Activated naive CD4-positive, alpha-beta T cell treated with anti-CD3 and anti-CD28 coated beads for 36 hours (primary cell): ENCODE measurements at regions not wholly inside any gene's neighbourhood (a gene's known extent, or its start where the extent isn't known, plus 50 kb on each side); places are given as distances from the start of the nearest gene placed in this dataset.

ENCODE experiments used
- CTCF ChIA-PET: fragments of 350-600 bp; sonication (Branson Sonifier 250); formaldehyde crosslinking; loops from one replicate; lab custom pipeline; 2021; ENCODE audit warnings: antibody characterized with exemption; lab: Charles Lee
- DNase-seq: peaks from one replicate; pipeline ENCODE4 v3.0.0-alpha.2; 2020
- H3K27ac Mint-ChIP-seq: one replicate; pipeline ENCODE4 v1.8.0; 2021; ENCODE audit warnings: mild to moderate bottlenecking, mixed read lengths
- H3K27me3 Mint-ChIP-seq: one replicate; pipeline ENCODE4 v1.8.0; 2021; ENCODE audit warnings: low read depth, mixed read lengths
- H3K36me3 Mint-ChIP-seq: one replicate; pipeline ENCODE4 v1.8.0; 2021; ENCODE audit warnings: low read depth, mixed read lengths
- H3K4me1 Mint-ChIP-seq: one replicate; pipeline ENCODE4 v1.8.0; 2021; ENCODE audit warnings: low read depth, mixed read lengths
- H3K4me3 Mint-ChIP-seq: one replicate; pipeline ENCODE4 v1.8.0; 2021; ENCODE audit warnings: mild to moderate bottlenecking, moderate library complexity, mixed read lengths
- H3K9me3 Mint-ChIP-seq: one replicate; pipeline ENCODE4 v1.8.0; 2021; ENCODE audit warnings: mixed read lengths
- intact Hi-C: fragments of 100-400 bp; cut with micrococcal nuclease; formaldehyde crosslinking; loops from one replicate; pipeline ENCODE4 v1.15.1; 2023

- no peaks in the 10 kb centered on the region for H3K4me1 Mint-ChIP-seq
- H3K36me3 Mint-ChIP-seq = no peaks in the 10 kb centered on the region
- CTCF ChIA-PET = no interaction called here
- H3K27me3 Mint-ChIP-seq = no peaks in the 10 kb centered on the region
- DNase-seq = no peak
- H3K27ac Mint-ChIP-seq = no peak overlapping the region
- H3K4me3 Mint-ChIP-seq = no peak overlapping the region
- peaks cover 17% of the 10 kb centered on the region for H3K9me3 Mint-ChIP-seq
- intact Hi-C loops = no loop called here
Observed at GRCh38 chr14:86815341-86815740, 1177.6 kb downstream of the GALC start.

- CTCF ChIA-PET = no interaction called here
- Mint-ChIP-seq H3K27me3 (no peaks in the 10 kb centered on the region), H3K4me1 (no peaks in the 10 kb centered on the region), H3K9me3 (peaks cover 3% of the 10 kb centered on the region), H3K4me3 (no peak overlapping the region), H3K27ac (no peak overlapping the region), H3K36me3 (no peaks in the 10 kb centered on the region)
- DNase-seq = no peak
- intact Hi-C loops = no loop called here
Observed at GRCh38 chr14:86802726-86803125, 1190.3 kb downstream of the GALC start.

- no peaks in the 10 kb centered on the region for H3K36me3 Mint-ChIP-seq
- no peaks in the 10 kb centered on the region for H3K4me1 Mint-ChIP-seq
- intact Hi-C loops = no loop called here
- H3K27me3 Mint-ChIP-seq = no peaks in the 10 kb centered on the region
- no peaks in the 10 kb centered on the region for H3K9me3 Mint-ChIP-seq
- CTCF ChIA-PET = no interaction called here
- no peak overlapping the region for H3K27ac Mint-ChIP-seq
- H3K4me3 Mint-ChIP-seq = no peak overlapping the region
- no peak for DNase-seq
Observed at GRCh38 chr14:86799244-86799647, 1193.7 kb downstream of the GALC start.

- CTCF ChIA-PET = no interaction called here
- DNase-seq = no peak
- Mint-ChIP-seq H3K27ac (no peak overlapping the region), H3K9me3 (no peaks in the 10 kb centered on the region), H3K36me3 (no peaks in the 10 kb centered on the region), H3K4me3 (no peak overlapping the region), H3K27me3 (no peaks in the 10 kb centered on the region), H3K4me1 (no peaks in the 10 kb centered on the region)
- intact Hi-C loops = no loop called here
Observed at GRCh38 chr14:86798330-86798729, 1194.7 kb downstream of the GALC start.

- intact Hi-C loops = no loop called here
Observed at GRCh38 chr14:86797075-86797351, 1196.0 kb downstream of the GALC start.

GRCh38 chr14:86796221-86797074 lies 1196.5 kb downstream of the GALC start:
- DNase-seq = no peak
- Mint-ChIP-seq H3K4me1 (no peaks in the 10 kb centered on the region), H3K27me3 (no peaks in the 10 kb centered on the region), H3K27ac (no peak overlapping the region), H3K36me3 (no peaks in the 10 kb centered on the region), H3K4me3 (no peak overlapping the region), H3K9me3 (no peaks in the 10 kb centered on the region)
- intact Hi-C loops = no loop called here
- CTCF ChIA-PET = no interaction called here

More at GRCh38 chr14:86797075-86797351, 1196.0 kb downstream of the GALC start:
- H3K4me1 Mint-ChIP-seq = no peaks in the 10 kb centered on the region
- CTCF ChIA-PET = no interaction called here
- no peak for DNase-seq
- no peaks in the 10 kb centered on the region for H3K9me3 Mint-ChIP-seq
- no peak overlapping the region for H3K27ac Mint-ChIP-seq
- no peak overlapping the region for H3K4me3 Mint-ChIP-seq
- no peaks in the 10 kb centered on the region for H3K27me3 Mint-ChIP-seq
- H3K36me3 Mint-ChIP-seq = no peaks in the 10 kb centered on the region

- intact Hi-C loops = no loop called here
- Mint-ChIP-seq H3K27me3 (no peaks in the 10 kb centered on the region), H3K4me3 (no peak overlapping the region), H3K36me3 (no peaks in the 10 kb centered on the region), H3K4me1 (no peaks in the 10 kb centered on the region), H3K9me3 (peaks cover 5% of the 10 kb centered on the region), H3K27ac (no peak overlapping the region)
- CTCF ChIA-PET = no interaction called here
- DNase-seq = no peak
Observed at GRCh38 chr14:86794689-86795088, 1198.3 kb downstream of the GALC start.

GRCh38 chr14:86790408-86791364 lies 1202.3 kb downstream of the GALC start:
- Mint-ChIP-seq H3K4me1 (no peaks in the 10 kb centered on the region), H3K36me3 (no peaks in the 10 kb centered on the region), H3K27ac (no peak overlapping the region), H3K27me3 (no peaks in the 10 kb centered on the region), H3K9me3 (peaks cover 5% of the 10 kb centered on the region), H3K4me3 (no peak overlapping the region)
- no peak for DNase-seq
- intact Hi-C loops = no loop called here
- CTCF ChIA-PET = no interaction called here

- no peaks in the 10 kb centered on the region for H3K4me1 Mint-ChIP-seq
- H3K4me3 Mint-ChIP-seq = no peak overlapping the region
- intact Hi-C loops = no loop called here
- no peak for DNase-seq
- no peaks in the 10 kb centered on the region for H3K36me3 Mint-ChIP-seq
- CTCF ChIA-PET = no interaction called here
- no peak overlapping the region for H3K27ac Mint-ChIP-seq
- H3K27me3 Mint-ChIP-seq = no peaks in the 10 kb centered on the region
- peaks cover 8% of the 10 kb centered on the region for H3K9me3 Mint-ChIP-seq
Observed at GRCh38 chr14:86788224-86788623, 1204.8 kb downstream of the GALC start.

- Mint-ChIP-seq H3K4me1 (no peaks in the 10 kb centered on the region), H3K27me3 (no peaks in the 10 kb centered on the region), H3K4me3 (no peak overlapping the region), H3K9me3 (peaks cover 8% of the 10 kb centered on the region), H3K36me3 (no peaks in the 10 kb centered on the region), H3K27ac (no peak overlapping the region)
- no peak for DNase-seq
- CTCF ChIA-PET = interaction anchor here (0.5 kb wide), 1 partner anchor 596 kb away, joined by 5 read pairs; no protein-coding TSS in a partner anchor
- intact Hi-C loops = no loop called here
Observed at GRCh38 chr14:86787717-86788116, 1205.3 kb downstream of the GALC start.

GRCh38 chr14:86782092-86782580 lies 1210.8 kb downstream of the GALC start:
- Mint-ChIP-seq H3K4me3 (no peak overlapping the region), H3K9me3 (peaks cover 9% of the 10 kb centered on the region), H3K36me3 (no peaks in the 10 kb centered on the region), H3K27ac (no peak overlapping the region), H3K27me3 (no peaks in the 10 kb centered on the region), H3K4me1 (no peaks in the 10 kb centered on the region)
- CTCF ChIA-PET = no interaction called here
- intact Hi-C loops = no loop called here
- no peak for DNase-seq

- no peak for DNase-seq
- Mint-ChIP-seq H3K27ac (no peak overlapping the region), H3K27me3 (no peaks in the 10 kb centered on the region), H3K36me3 (no peaks in the 10 kb centered on the region), H3K9me3 (peaks cover 10% of the 10 kb centered on the region), H3K4me1 (no peaks in the 10 kb centered on the region), H3K4me3 (no peak overlapping the region)
- CTCF ChIA-PET = no interaction called here
- intact Hi-C loops = no loop called here
Observed at GRCh38 chr14:86780876-86781510, 1212.0 kb downstream of the GALC start.
